ENCODE measurements at regions not wholly inside any gene's neighbourhood (a gene's known extent, or its start where the extent isn't known, plus 50 kb on each side); places are given as distances from the start of the nearest gene placed in this dataset.

DNA sequence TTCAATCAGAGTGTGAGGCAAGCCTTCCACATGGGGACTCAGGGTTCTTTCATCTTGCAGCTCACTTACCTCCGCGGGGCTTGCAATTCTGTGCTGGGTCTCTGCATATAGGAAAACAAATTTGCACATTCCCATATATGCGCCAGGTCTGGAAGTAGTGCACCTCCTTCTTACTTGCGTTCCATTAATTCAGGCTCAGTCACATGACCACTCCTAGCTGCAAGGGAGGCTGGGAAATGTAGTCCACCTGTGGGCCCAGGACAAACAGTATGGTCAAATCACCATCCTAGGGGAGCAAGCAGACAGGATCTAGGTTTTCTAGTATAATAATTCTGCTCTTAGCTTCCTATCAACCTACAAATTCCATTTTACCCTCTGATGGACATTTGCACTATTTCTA lies 160.4 kb downstream of the AACS start (continued):
- TF ChIP-seq POLR2A (IDR thresholded peaks at IDR 0.05; ENCODE audit: control extremely low read depth in 1 of 2, low read depth in 2 of 2, low read length in 2 of 2) (no peak), GTF2F1 (IDR thresholded peaks at IDR 0.05; ENCODE audit: borderline replicate concordance, low read depth, low read length) (no peak), CHD1 (IDR thresholded peaks at IDR 0.05; ENCODE audit: low read depth, low read length) (no peak), POLR2AphosphoS5 (IDR thresholded peaks at IDR 0.05; ENCODE audit: low read depth, low read length) (no peak), ASH2L (IDR thresholded peaks at IDR 0.05; ENCODE audit: low read length) (no peak)
- TF ChIP-seq, protein P1, sequence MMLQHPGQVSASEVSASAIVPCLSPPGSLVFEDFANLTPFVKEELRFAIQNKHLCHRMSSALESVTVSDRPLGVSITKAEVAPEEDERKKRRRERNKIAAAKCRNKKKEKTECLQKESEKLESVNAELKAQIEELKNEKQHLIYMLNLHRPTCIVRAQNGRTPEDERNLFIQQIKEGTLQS (IDR thresholded peaks at IDR 0.05; ENCODE audit: insufficient read depth, low read depth, low read length) = peak; percentile 78
